Anterior cingulate cortex (tissue), 58 donors: ENCODE measurements at regions not wholly inside any gene's neighbourhood (a gene's known extent, or its start where the extent isn't known, plus 50 kb on each side); places are given as distances from the start of the nearest gene placed in this dataset.
"Not testable (repeated sequence)": the region's sequence is repeated elsewhere in the genome, so short reads cannot be mapped to it uniquely, and the experiment has no call there.

Experiments used
- DNase-seq, 58 donors: peaks; one replicate each; lab custom pipeline; 2025; lab: John Stamatoyannopoulos, UW

DNA sequence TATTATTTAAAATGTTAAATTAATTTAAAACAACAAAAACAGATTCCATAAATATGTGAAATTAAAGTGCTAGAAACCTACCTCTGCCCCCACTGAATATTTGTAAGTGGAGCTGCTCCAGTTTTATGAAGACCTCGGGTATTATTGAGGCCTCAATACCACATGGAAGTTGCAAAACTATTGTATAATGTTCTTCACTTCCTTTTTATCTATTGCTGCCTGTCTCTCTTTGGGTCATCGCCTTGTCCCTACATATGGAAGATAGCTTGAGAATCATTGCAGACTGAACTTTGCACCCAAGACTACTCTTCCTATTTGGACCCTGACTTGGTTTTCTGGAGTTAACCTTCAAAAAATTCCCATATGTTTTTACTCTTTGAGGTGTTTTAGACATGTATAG, 212.1 kb upstream of the NETO1 start:
- no peak for DNase-seq

- no peak for DNase-seq
Measured at GRCh38 chr18:73060666-73061288, 193.0 kb upstream of the NETO1 start.

DNA sequence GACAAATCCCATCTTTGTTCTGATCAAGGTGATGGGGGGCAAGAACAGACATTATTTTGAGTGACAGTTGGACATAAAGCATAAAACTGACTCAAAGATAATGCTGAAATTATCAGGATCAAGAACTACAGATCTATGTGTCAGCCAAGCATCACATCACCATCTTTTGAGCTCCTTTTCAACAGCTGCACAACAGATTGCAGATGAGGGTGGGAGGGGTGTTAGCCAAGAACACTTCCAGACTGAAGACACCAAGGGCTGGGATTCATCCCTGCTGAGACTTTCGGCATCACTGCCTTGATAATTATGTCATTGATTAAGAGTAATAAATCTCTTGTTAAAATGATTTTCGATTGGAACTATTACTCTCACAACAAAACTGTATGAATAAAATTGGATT, 191.5 kb upstream of the NETO1 start:
- peak in 2 of 58 donors; percentile 5 to 9 for DNase-seq

DNA sequence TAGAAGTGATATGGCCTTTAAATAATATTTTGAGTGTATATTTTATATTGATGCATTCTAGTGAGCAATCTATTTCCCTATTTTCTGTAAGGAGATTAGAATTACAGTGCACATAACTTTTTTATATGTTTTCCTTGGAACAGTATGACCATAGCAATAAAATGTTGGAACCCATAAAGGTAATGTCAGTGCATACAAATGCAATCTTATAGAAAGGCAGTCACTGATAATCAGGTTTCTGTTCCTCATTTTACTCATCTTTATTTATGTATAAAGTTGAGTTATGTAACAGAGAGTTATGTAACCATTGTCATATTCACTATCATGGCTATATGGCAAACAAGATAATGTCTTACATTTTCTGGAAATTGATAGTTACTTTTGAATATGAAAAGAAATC, 179.9 kb upstream of the NETO1 start:
- no peak for DNase-seq

GRCh38 chr18:73045037-73045436, 177.2 kb upstream of the NETO1 start:
- no peak for DNase-seq

- DNase-seq: no peak
Measured at GRCh38 chr18:73043611-73044010, 175.8 kb upstream of the NETO1 start.

GRCh38 chr18:73043211-73043610, 175.4 kb upstream of the NETO1 start:
- DNase-seq: peak in 2 of 58 donors; percentile 2 to 3

- DNase-seq: no peak
Measured at GRCh38 chr18:73040247-73040646, 172.5 kb upstream of the NETO1 start.

- no peak for DNase-seq
Measured at GRCh38 chr18:73038336-73038735, 170.5 kb upstream of the NETO1 start.

GRCh38 chr18:73023975-73024374, 156.2 kb upstream of the NETO1 start:
- no peak for DNase-seq

GRCh38 chr18:73009691-73010090, 141.9 kb upstream of the NETO1 start:
- DNase-seq: no peak

DNA sequence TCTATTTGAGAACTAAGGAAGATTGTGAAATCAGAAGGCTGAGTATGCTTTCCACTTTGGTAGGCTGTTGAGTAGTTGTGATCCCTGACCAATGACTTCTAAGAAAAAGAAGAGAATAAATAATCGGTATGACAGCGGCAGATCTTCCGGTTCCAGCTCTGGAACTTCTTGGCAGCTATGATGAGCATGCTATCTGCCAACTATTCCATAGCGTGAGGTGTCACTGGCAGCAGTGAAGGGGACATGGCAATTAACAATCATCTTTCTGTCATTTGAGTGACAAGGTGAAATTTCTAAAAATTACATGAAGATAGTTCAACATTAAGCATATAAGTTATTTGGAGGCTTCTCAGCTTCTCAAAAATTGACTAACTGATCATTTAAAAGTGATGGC, 140.1 kb upstream of the NETO1 start:
- DNase-seq: no peak

DNA sequence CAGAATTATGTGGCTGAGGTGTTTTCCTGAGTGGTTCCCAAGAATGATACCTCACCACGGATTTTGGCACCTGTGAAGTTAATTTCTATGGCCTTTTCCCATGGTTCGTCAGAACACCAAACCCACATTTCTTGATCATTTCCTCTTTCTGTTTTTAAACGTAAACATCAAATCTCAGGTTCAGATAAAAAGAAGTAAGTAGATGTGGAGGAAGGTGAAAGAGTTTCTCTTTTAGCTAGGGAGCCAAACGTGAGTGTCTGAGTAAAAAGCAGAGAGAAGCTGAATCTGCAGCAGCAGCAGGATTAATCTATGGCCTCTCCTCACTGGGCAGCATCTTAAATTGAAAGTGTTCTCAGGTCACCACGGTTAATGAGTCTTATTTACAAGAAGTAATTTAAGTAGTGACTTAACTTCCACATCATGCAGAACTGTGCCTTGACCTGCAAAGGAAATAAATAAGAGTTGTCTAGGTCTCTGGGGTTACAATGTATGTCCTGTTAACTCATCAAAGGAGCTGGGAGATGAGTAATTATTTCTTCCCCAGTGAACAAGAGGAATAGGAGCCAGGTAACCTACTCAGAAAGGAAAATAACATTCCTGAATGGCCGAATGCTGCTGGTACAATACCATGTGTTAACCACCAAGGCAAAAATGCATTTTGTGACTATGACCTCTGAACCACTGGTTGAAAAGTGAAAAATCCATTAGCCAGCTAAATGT, 139.6 kb upstream of the NETO1 start:
- no peak for DNase-seq

- DNase-seq: no peak
Measured at GRCh38 chr18:73006331-73006730, 138.5 kb upstream of the NETO1 start.

DNA sequence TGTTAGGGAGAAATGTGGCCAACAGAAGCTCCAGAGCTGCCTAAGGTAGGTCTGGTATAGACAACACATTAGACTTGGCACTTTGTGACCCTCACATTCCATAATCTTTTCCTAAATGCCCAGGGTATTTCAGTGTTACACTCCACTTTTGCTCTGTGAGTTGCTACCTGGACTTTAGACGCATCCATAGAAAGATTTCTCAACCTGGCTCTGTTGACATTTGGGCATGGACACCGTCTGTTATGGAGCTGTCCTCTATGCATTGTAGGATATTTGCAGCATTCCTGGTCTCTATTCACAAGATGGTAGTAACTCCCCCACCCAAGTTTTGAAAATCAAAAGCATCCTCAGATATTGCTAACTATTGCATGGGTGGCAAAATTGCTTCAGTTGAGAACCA, 136.5 kb upstream of the NETO1 start:
- DNase-seq: no peak

- DNase-seq: no peak
Measured at GRCh38 chr18:72999971-73000607, 132.3 kb upstream of the NETO1 start.

DNA sequence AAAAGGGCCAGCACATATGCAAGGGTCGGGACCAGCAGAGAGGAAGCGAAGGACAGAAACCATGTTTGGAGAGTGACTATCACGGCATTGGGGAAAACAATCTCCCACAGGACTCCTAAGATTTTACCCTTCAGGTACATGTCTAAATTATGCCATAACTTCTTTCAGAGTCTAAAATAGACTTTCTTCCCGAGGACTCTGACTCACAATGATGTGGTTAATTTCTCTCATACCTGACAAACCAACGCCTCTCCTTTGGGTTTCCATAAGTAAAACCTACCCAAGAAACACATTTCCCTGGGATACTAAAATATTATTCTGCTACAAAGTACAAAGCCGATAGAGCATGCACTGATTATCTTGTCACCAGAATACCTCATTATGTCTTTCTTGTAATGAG, 127.8 kb upstream of the NETO1 start:
- no peak for DNase-seq

GRCh38 chr18:72993250-72993649, 125.5 kb upstream of the NETO1 start:
- no peak for DNase-seq

DNA sequence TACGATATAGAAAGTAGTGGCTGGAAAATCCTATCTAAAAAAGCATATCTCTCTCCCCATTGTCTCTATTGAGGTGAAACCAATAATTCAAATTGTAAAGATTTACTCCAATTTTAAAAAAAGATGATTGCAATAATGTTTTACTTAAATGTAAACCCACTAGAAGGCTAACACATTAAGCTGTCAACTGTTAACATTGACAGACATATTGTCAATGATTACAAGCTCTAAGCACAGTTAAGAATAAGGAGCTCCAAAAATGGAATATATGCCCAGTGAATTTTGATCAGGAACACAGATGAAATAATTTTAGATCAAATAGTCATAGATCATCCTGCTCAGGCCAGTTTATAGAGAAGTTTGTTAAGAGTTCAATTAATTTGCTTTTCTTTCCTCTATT, 123.6 kb upstream of the NETO1 start:
- no peak for DNase-seq

GRCh38 chr18:72987570-72987969, 119.8 kb upstream of the NETO1 start:
- not testable (repeated sequence) for DNase-seq

DNA sequence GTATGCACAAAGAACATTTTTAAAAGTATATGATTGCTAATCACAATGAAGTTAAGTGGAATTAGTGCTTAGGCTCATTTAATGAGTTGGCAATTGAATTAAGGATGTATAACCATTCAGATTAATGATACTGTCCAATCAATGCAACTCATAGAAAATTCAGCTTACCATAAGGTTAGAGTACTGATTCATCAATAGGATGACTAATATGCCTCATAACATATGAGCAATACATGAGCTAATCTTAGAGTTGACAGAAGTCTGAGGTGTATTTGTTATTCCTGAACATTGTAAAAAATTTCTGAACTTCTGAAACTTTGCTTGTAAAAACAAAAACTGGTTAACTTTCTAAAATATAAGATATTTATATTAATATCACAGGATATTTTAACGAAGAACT, 118.3 kb upstream of the NETO1 start:
- no peak for DNase-seq

- DNase-seq: no peak
Measured at GRCh38 chr18:72985686-72986085, 117.9 kb upstream of the NETO1 start.
